ENCODE measurements at regions not wholly inside any gene's neighbourhood (a gene's known extent, or its start where the extent isn't known, plus 50 kb on each side); places are given as distances from the start of the nearest gene placed in this dataset.

DNA sequence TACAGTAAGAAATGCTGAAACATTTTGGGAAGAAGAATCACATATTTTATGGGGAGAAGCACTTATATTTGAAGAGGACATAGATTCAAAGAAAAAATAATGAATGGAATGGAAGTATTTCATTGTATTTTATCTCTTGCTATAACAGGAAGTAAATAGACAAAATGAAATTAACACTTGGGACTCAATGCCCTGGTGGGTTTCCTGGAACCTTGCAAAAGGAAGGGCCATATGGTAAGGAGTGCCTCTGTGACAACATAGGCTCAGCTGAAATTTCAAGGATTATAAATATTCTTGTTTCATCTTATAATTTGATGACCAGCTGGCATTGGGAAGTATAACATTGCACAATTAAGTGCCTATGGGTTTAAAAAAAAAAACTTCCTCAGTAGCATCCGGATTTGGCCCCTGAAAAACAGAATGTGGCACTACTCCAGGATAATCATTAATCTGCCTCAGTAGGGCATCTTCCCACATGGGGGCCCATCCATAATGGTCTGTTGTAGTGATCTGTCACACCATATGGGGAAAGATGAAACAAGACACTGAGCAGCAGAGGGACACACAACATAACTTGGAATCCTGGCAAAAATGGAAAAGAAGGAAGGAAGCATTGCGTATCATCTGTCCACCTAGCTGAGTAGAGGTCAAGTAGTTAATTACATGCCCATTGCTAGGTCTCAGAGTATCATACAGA is 321.6 kb downstream of the NDFIP2 start:
- DNase-seq (ENCODE audit: insufficient read length, low spot score) (no peak), FAIRE-seq (no peak)

DNA sequence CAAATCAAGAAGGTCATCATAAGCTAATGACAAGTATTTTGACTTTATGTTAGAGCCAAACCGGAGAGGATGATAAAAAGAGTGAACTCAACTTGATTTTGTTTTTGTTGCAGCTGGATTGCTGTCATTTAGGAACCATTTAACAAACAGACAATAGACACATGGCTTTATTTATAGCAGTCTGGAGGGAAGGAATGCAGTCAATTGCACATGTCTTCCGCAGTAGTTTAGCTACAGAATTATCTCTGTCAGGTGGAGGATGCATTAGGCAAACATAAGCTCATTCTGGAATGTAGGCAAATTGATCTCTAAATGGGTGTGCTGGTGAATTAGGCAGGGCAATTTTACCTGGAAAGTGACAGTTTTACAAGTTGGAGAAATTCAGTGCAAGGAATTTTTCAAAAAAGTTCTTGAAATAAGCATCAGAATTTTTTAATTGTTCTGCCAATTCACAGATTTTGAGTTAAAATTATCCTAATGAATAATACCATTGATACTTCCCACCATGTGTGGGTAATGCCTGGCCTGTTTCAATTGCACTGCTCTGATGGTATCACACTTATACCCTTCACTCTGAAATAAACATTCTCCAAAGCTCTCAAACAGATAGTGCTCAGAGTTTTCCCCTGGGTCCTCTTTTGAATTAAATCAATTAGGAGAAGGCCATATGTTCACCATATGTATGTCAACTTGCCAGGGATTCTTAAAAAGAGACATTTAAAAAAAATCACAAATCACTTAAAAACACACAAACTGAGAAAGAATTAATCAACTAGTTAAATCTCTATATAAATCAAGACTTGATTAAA is 318.3 kb downstream of the NDFIP2 start:
- FAIRE-seq (no peak), DNase-seq (ENCODE audit: insufficient read length, low spot score) (no peak)

DNA sequence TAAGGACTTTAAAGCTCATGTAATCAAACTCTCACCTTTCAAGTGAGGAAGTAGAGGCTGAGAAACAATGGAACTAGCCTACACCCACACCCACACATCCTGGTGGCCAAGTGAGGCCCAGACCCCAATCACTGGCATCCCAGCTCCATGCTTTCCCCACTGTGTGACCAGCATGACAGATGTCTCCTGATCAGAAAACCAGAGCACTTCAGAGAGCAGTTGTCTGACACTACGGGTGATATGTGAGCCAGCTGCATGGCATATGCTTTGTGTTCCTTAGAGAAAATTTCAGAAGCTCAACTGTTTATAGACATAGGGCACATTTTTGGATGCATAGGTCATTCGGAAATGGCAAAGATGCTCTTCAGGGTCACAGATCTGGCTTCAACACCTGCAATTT is 315.2 kb downstream of the NDFIP2 start:
- DNase-seq (ENCODE audit: insufficient read length, low spot score) (no peak), FAIRE-seq (no peak)

DNA sequence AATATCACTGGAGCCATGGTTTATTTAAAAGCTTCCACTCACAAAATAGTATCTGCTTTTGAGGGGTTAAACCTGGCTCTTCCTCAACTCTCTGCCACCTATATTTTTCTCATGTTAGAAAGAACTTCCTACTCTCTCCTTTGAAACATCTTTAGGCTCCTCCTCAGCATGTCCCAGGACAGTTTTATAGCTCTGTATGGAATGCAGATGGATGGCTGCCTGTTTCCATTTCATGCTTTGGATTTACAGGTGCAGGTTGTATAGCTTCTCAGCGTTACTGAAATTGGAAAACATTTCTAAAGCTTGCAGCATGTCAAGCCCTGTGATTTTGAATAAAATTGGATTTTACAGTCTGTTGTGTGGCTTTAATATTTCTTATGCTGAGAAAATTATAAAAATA is 314.0 kb downstream of the NDFIP2 start:
- DNase-seq (ENCODE audit: insufficient read length, low spot score) (no peak), FAIRE-seq (no peak)

DNA sequence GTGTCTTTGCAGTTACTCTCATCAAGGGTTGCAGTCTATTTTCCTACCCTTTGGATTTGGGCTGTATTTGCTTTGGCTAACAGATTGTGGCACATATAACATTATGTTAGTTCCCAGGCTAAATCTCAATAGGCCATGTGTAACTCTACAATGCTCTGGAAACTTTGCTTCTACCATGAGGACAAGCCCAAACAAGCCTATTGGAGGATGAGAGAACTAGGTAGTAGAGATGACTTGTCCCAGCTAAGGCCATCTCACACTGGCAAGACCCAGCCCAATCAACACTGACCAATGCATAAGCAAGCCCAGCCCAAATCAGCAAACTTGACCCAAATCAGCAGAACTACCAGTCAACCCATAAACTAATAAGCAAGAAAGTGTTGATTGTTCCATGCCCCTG is 311.8 kb downstream of the NDFIP2 start:
- DNase-seq (ENCODE audit: insufficient read length, low spot score) (no peak), FAIRE-seq (no peak)

DNA sequence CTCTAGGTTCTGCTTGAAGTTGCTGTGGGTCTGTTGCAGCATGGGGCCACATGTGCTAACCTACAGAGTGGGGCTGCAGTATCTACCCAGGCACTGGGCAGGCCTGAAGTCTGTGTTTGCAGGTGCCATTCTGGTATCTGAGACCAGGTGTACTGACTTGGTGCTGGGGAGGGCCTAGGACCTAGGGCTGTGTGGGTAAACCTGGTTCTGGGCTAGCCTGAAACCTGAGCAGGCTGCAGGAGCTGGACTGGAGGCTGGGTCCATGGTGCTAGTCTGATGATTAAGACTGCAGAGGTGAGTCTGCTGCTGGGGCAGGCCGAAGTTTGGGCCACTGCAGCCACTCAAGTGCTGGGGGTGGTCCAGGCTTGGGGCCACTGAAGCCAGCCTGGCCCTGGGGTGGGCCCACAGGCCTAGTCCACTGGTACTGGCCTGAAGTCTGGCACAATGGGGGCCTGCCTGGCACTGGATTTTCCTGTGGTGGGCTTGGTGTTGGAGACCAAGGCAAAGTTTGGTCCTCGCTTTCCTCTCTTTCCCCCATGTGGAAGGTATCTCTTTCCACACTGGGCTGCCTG is 310.6 kb downstream of the NDFIP2 start:
- DNase-seq (ENCODE audit: insufficient read length, low spot score) (no peak), FAIRE-seq (no peak)

DNA sequence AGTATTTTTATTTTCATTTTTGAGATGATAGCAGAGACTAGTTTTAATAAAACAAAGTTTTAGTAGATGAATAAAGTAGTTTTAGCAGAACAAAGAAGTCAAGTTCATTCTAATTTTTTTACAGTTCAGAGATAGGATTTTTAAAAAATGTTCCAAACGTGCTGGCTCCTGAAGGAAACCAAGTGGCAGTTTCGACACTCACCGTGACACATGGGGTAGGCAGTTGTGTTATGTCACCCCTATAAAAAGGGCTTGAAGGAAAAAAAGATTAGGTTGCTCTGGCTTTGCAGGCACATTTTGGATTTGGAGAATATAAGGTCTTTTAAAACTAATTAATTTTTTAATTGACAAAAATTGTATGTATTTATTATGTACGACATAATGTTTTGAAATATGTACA is 305.2 kb downstream of the NDFIP2 start:
- FAIRE-seq (no peak), DNase-seq (ENCODE audit: insufficient read length, low spot score) (no peak)

DNA sequence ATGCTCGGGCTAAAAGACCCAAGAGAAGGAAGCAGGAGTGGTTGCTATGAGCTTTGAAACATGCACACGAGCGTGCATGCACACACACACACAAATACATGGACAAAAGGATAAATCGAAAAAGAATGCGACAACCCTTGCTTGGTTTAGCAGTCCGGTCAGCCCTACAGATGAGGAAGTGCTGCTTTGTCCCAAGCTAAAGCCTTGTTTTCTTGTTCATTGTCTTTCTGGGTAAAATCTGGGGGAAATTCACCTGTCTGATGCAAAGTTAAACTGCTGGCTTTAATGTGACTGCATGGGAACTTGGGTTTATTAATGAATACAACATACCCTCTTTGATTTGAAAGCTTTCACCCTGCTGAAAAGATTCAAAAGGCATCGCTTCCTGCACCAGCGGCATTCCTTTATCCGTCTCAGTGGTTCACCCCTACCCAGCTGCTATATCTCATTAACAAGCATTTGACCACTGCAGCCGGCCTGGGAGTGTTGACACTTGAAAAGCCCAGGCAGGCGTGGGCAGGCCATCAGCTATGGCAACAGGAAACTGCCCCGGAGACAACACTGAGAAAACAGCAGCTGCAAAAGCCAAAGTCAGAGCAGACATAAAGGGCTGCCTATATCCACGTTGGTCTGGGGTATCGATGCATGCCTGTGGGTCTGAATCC is 301.7 kb downstream of the NDFIP2 start:
- no peak for FAIRE-seq
- DNase-seq (ENCODE audit: insufficient read length, low spot score): no peak

DNA sequence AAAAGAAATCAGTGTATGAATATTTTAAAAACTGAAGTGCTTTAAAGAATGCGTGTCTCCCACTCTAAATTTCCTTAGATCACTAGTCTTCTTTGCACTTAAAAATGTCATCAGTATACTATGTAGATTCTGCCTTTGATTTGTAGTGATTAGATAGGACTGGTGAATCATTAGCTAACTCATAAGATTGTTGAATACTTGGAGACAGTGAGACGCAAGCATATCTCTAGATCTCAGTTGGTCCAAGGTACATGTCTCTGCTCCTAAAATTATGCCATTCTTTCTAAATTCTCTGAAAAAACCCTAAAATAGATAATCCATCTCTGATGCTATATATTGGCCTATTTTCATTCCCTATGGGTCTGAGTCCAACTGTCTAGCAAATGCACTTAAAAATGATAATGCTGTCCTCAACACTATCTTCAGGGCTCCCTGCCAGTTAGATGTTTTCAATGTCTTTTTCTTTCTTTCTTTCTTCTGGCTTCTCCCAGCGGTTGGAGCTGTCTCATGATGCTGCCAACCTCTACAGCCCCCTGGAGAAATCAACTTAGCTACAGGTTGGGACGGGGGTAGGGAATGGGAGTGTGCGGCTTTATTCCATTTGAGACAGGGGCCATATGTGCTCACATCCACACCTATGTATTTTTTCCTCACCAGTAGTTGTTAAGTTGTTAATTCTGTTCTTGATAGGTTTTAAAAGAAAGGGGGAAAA is 301.0 kb downstream of the NDFIP2 start:
- no peak for FAIRE-seq

DNA sequence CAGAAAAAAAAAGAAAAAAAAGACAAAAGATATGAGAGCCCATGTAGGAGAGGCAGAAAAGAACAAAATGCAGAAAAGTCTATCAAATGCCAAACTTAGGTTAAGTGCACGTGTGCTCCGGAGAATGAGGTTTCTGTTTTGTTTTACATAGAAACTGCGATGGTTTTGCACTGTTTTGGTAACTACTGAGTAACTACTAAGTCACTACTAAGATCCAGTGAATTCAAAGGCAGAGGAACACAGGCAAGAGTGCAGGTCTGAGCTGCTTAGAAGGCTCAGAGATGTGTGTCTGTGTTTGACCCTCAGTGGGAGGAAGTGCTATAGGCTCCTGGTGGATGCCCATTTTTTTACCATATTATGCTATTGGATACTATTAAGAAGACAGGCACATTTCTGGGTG is 299.3 kb downstream of the NDFIP2 start:
- FAIRE-seq: no peak
- no peak for DNase-seq (ENCODE audit: insufficient read length, low spot score)

More for the DNA sequence above, 301.0 kb downstream of the NDFIP2 start:
- DNase-seq (ENCODE audit: insufficient read length, low spot score): no peak

DNA sequence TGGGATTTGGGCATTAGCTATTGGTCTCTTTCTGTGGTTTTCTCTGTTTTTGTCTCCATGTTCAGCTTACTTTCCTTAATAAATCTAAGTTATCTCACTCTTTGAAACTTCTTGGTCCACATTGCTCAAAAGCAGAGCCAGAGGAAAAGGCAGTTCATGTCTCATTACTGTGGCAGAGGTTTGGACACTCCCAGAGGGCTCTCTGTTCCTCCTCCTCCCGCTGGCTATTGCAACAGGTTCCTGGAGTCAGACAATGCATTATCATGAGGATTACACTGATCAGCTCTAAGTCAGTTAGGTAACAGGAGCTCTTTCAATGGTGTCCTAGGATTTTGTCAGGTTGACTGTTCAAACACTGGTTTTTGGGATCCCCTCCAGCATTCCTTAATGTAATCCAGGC is 298.8 kb downstream of the NDFIP2 start:
- no peak for FAIRE-seq
- no peak for DNase-seq (ENCODE audit: insufficient read length, low spot score)

DNA sequence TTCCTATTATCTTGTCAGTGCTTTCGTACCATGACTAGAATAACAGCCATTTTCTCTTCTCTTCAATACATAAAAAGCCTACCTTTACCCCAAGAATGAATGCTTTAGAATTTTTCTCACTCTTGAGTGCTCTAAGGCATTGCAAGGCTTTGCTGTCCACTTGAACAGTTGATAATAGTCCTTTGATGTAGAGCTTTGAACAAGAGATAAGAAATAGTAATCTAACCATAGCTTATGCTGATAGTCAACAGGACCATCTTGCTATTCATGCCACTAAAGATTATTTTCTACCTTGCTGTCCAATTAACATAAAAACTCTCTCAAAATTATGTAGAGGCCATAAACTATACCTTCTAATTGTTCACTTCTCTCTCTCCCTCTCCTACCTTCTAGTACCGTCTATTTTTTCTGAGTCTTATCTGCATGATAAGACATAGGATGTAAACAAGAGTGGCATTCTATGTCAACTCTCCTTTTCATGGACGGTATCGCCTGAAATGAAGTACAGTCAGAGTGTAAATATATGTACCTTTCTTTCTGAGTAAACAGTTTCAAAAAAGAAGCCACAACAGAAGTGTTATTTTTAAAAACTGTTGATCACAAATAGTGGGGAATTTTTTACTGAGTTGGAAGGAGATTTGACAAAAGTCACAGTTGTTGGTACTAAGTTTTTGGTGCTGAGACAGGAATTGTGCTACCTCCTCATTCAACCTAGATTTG is 297.9 kb downstream of the NDFIP2 start:
- no peak for DNase-seq (ENCODE audit: insufficient read length, low spot score)
- FAIRE-seq: no peak

DNA sequence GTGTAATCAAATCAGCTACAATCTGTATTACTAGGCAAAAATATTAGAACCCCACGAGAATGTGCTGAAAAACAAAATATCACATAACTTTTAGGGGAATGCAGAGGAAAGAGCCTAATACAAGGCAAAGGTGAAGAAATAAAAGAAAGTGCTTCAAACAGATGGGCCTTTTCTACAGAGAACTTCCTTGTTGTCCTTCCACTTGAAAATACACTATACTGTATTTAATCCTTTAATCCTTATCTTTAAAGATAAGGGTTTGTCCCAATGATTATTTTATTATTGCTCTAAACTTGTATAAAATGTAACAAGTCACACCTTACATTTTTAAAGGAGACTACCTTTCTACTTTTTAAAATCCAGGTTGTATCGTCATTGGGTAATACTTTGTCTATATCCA is 296.5 kb downstream of the NDFIP2 start:
- FAIRE-seq (no peak), DNase-seq (ENCODE audit: insufficient read length, low spot score) (no peak)

DNA sequence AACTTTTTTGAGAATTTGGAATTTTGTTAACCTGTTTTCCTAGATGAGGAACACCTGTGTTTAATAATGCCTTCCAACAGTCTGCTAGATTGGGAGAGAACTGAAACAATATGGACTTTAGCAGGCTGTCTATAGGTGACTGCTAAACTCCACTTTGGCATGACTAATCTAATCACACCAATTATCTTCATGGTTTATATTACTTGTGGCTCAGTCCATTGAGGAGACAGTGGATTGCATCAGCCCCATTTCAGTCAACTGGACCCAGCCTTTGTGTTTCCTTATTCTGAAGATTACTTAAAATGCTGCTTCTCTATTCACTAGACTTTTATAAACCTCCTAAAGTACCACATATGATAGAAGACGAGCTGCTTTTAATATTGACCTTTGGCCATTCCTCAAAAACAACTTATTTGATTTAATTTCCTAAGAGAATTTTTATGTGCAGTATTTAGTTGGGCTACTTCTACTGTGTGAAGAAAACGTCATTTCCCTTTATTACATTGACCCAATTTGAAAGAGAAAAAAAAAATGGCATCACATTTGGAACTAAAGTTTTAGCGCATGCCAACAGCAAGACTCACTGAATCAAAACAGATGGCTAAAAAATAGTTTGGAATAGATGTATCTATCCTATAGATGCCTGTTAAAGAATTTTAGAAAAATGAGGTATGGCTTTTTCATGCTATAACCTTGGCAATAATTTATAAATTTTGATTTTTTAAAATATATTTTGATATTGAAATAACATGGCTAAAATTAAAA is 295.8 kb downstream of the NDFIP2 start:
- DNase-seq (ENCODE audit: insufficient read length, low spot score) (no peak), FAIRE-seq (no peak)

DNA sequence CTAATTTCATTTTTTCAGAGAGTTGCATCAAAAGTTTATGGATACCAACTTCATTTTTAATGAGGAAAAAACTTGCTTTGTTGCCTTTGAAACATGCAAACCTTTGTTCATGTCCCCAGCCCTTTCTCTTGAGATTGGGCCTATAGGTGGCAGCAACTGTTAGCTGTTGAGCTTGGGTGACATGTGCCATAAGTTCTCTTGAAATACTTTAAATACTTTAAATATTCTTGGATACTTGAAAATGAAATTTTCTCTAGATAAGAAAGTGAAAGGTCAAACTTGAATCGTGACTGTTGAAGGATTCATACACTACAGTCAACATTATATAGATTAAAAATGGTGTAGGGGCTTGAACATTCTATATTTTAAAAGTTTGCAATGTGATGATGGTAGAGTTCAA is 294.9 kb downstream of the NDFIP2 start:
- DNase-seq (ENCODE audit: insufficient read length, low spot score): no peak
- no peak for FAIRE-seq

DNA sequence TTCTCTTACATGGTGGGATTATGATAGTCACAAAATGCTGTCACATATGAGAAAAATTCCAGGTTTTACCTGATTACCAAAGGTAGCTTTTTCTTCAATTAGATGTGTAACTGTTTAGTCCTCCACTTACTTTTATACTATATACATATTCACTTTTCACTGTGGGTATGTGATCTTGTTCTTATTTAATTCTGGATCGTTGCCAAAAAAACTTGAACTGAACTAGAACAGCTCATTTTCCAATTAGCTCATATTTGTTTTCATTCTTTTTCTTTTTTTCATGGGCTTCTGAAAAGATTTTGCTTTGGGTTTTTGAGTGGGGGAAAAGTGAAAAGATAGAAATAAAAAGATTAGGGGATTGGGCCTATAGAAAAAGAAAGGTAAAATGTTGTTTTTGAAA is 291.9 kb downstream of the NDFIP2 start:
- no peak for FAIRE-seq
- no peak for DNase-seq (ENCODE audit: insufficient read length, low spot score)

DNA sequence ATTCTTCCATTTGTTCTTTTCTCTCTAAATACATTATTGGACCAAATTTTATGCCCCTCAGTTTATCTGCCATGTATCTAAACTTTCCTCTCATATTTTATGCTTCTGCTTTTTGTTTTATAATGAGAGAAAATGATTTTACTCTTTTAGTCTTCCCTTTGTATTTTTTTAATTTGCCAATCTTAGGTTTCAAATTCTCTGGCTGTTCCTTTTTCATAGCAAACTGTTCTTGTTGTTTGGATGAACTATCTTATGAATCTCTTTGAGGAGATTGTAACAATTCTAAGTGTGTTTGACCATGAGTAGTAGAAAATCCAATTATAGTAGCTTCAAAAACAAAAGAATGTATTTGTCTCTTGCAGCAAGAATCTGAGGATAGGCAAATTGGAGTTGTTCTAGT is 290.5 kb downstream of the NDFIP2 start:
- FAIRE-seq: no peak
- DNase-seq (ENCODE audit: insufficient read length, low spot score): no peak

DNA sequence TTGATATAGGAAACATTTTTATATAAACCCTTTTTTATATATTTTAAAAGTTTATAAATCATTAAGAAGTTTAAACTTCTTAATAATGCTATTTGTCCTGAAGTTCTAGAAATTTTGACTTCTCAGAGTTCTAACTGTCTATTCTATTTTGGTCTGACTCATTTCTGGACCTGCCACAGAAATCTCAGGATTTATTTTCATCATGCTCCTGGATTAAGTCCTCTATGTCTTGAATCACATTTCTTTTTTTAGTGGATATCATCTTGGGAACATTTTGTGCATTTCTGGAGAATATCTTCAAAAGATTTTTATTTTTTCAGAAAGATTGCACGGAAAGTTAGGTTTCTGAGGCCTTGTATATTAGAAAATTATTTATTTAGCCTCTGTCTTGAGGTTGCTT is 289.1 kb downstream of the NDFIP2 start:
- DNase-seq (ENCODE audit: insufficient read length, low spot score): no peak
- FAIRE-seq: no peak

DNA sequence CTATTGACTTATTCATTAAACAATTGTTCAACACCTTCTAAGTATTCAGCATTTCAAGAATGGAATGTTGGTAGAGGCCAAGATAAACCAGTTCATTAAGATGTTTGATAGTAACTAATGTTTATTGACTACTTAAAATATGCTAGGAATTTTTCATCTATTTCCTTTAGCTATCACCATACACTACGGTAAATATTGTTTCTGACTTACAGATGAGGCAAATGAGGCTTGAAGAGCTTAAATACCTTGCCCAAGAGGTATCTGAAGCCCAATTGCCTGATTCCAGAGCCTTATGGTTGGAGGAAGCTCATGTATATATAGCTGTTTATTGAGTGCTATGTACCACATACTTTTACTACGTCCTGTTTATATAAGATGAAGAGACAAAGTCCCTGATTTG is 286.2 kb downstream of the NDFIP2 start:
- no peak for FAIRE-seq
- DNase-seq (ENCODE audit: insufficient read length, low spot score): no peak

DNA sequence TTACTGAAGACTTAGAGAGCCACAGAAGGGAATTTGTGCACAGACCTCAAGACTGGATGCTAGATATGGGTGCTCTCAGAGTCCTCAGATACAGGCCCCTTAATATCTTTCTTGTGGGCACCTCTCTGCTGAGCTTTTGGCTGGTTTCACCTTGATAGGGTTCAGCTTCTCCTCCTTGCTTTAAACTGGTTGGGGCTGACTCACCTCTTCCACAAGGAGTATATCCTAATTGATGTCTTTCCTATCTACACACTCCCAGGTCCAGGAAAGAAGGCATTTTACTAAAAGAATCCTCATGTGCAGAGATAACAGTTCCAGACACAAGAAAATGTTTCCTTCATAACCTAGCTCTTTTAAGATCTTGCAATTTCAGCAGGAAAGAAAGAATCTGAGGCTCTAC is 284.4 kb downstream of the NDFIP2 start:
- FAIRE-seq (no peak), DNase-seq (ENCODE audit: insufficient read length, low spot score) (no peak)
